ENCODE measurements at regions not wholly inside any gene's neighbourhood (a gene's known extent, or its start where the extent isn't known, plus 50 kb on each side); places are given as distances from the start of the nearest gene placed in this dataset.

DNA sequence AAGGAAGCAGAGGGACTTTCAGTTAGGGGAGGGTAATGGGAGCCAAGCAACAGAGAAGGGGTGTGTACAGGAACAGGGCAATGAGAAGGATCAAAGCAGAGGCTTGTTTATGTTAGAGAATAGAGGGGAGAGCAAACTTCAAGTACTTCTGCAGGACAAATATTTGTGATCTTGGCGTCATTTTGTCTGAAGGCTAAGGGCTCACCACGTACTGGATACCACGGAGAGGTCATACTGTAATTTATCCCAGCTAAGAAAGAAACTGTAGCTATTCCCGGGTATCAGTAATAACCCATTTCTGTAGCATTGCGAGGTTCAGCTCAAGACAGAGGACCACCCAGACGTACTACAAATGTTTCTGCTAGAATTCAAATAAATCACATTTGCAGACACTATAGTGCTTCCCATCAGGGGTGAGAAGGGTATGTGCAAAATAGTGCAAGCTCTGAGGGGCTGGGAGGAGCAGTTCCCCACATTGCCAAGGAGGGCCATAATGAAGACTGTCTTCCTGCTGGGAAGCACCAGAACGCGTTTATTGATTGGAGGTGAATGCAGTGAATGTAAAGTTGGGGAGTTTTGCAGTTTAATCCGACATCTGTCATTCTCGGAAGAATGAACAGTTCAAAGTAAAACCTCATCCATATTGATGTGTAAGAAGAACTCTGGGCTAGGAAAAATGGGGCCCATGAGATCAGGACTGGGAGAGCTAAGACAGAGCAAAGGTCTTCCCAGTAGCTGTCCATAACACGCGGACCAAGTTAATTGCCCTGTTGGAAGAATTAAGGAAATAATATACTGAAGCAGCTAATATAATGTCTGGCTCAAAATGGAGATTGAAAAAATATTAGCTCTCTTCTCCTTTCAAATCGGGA is 136.9 kb downstream of the RWDD3 start:
- no peak for DNase-seq (ENCODE audit: low read depth)

DNA sequence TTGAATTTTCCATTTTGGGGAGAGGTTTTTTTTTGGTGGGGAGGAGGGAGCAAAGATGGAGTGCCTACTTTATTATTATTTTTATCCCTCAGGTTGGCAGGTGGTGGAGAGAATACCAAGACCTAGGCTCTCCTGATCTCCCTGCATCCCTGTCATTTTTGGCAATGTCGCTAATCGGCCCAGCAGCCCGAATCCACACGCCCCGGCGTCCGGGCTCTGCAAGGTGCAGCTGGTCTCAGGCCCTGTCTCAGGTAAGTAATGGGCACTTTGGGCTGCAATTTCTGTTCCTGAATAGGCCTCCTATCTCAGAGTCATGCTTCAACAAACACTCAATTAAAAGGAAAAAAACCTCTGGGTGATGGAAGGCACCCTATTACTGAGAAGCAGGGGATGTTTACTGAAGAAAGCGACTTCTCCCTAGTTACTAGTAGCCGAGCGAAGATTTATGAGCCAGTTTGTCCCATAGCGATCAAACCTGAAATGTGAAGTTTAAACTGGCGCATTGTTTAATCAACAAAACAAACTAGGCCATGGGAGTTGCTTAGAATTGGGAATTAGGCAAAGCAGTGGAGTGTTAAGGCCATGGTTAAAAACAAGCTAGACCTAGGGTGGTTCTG is 137.8 kb downstream of the RWDD3 start:
- DNase-seq (ENCODE audit: low read depth), result no peak

DNA sequence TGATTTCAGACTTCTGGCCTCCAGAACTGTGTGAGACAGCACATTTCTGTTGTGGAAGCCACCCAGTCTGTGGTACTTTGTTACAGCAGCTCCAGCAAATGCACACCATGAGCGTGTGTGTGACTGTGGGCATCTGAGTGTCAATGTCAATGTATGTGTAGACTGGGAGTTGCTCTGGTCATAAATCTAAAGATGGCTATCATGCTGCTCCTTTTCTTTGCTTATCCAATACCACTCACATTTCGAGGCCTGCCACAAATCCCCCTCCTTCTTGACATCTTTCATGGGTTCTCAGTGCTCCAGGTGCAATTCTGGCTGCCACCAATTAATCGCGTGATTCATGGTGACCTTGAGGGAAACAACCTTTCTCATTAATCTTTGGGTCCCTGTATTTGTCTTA is 141.2 kb downstream of the RWDD3 start:
- DNase-seq (ENCODE audit: low read depth), result no peak

DNA sequence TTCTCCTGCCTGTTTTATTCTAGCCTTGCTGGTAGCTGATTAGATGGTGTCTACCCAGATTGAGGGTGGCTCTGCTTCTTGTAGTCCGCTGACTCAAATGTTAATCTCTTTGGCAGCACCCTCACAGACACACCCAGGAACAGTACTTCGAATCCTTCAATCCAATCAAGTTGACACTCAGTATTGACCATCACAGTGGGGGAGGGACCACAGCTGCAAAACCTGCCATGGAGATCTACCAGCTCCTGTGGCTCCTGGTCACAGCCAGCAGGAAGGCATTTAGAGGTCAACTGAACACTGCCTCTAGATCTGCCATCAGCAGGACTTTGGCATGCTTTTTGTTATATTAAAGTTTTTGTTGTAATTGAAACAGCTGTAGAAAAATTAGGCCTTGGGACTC is 146.9 kb downstream of the RWDD3 start:
- no peak for DNase-seq (ENCODE audit: low read depth)

DNA sequence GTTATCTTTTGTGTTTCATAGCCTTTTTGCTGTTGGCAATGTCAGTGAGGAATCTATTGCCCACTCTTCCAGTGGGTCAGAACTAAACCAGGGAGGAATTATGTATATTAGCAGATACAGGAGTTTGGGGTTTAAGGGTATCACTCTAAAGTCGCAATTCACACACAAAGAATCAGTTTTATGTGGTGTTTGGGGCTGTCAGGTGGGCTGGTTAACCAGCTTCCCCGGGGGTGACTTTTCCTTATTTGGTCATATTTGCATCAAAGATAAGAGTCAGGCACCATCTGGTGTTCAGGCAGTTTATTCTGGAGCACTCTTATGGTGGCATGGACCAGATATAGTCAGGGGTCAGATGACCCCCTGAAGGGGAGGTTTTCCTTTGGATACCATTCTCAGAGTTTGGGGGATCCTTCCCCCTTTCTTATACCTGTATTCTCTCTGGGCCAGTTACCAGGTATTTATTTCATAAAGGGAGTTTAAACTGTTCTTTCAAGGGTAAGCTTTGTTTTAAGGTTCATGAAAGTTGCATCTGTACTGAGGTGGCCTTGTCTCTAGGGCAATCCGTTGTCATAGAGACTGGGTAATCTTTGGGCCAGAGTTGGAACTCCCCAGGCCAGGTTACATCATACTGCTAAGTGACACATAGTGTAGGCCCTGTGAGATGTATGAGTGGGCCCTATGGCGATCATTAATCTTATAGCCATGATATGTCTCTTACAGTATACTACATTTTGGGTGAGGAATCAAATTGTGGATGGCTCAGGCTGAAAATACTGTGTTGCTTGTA is 148.2 kb downstream of the RWDD3 start:
- DNase-seq (ENCODE audit: low read depth), result no peak

DNA sequence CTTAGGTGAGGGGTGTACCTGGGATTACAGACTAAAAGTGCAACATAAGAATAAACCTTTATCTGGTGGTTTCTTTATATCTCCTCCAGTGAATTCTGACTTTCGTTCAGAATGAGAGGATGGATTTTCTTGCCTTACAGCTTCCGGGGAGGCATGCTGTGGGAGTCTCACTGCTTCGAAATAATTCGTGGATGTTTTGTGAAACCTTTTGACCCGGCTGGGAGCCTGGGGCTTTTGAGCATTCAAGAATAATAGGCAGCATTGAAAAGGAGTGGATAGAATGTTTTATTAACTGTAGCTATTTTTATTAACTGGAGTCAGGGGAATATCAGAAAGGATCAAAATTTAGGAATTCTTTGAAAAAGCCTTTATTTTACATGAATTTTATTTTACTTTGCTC is 149.1 kb downstream of the RWDD3 start:
- DNase-seq (ENCODE audit: low read depth), result no peak

DNA sequence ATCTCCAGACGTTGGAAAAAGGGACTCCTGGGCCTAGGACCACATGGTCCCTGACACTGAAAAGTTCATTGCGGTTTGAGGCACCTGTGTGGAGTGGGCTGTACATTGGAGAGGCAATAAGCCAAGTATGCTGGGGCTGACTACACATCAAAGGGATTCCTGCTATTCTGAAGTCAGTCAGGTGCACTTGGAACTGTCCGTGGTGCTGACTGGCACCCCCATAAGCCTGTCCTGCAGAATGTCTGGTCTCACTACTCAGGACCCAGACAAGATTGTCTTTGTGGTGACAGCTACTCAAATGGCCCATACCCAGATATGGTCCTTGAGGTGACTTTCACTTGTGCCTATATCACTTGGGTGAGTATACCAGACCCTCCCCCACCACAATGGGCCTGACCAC is 150.6 kb downstream of the RWDD3 start:
- DNase-seq (ENCODE audit: low read depth), result no peak

DNA sequence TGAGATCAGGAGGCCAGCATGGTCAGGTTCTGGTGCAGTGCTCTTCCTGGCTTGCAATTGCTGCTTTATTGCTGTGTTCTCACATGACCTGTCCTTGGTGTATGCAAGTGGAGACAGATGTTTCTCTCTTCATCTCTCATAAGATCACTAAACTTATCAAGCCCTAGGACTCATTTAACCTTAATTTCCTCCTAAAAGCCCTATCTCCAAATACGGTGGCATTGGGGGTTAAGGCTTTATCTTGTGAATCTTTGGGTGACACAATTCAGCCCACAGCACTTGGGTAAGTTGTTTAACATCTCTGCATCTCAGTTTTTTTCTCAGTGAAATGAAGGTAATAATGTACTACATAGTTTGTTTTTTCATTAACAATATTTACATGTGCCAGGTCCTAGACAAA is 152.4 kb downstream of the RWDD3 start:
- DNase-seq (ENCODE audit: low read depth), result no peak

DNA sequence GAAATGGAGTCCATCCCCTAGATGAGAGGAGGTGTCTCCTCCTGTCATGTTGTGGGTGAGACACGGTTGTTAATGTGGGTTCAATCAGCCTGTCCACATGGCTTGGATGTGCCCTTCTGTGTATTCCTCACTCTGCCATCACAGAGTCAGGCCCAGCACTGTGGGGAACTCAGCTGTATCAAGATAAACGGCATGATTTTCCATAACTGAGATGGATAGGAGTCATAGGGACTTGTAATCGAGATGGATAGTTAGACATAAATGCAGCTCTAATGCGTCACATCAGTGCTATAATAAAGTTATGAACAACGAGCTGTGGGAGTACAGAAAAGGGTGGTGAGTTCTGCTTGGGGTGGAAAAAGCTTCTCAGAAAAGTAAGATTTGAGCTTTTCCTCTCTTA is 152.9 kb downstream of the RWDD3 start:
- no peak for DNase-seq (ENCODE audit: low read depth)

DNA sequence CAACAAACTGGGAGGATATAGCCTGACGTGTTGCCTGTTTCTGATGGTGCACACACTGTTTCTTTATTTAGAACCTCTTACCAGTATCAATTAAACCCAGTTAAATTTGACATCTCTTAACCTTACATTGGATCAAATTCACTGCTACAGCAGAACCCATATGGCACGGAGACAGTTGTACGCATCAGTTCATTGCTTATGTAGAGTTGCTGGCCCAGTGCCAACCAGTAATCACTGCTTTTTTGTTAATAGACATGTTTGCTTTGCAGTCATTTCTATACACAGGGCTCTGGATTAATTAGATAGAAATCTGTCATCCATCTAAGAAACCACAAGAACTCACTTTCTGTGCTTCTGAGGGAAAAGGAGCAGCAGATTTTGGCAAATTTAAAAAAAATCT is 154.0 kb downstream of the RWDD3 start:
- DNase-seq (ENCODE audit: low read depth), result no peak

DNA sequence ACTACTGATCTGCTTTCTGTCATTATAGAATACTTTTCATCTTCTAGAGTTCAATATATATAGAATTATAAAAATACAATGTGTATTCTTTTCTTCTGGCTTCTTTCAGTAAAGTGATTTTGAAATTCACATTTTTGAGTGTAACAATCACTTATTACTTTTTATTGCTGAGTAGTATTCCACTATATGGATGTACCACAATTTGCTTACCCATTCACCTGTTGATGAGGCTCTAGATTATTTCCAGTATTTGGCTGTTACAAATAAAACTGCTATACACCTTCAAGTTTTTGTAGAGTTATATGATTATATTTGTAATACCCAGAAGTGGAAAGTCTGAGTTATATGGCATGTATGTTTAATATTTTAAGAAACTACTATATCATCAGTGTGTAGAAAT is 159.4 kb downstream of the RWDD3 start:
- DNase-seq (ENCODE audit: low read depth), result no peak

DNA sequence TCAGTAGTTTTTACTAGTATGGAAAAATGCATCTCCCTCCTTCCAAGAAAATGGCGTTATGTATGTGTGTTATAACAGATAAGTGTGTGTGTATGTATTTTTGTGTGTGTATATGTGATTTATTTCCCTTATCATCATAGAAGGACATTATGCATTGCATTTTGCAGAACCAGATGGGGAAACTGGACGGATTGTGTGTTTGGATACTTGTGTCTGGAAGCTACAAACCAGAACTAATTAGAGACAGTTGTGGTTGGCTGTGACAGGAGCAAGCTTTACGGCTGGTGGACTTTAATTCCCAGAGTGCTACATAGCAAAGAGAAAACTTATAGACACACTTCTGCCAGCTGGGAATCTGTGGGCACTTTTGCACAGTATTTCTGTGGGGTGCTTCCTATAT is 162.5 kb downstream of the RWDD3 start:
- no peak for DNase-seq (ENCODE audit: low read depth)

DNA sequence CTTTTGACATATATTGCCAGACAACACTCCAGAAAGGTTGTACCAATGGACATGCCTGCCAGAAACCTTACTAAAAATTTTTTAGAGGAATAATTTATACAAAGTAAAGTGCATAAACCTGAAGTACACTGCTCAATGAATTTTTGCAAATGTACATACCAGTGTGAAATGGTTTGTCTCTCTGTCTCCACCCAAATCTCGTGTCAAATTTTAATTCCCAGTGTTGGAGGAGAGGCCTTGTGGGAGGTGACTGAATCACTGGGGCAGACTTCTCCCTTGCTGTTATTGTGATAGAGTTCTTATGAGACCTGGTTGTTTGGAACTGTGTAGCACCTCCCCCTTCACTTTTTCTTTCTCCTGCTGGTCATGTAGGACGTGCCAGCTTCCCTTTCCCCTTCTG is 168.8 kb downstream of the RWDD3 start:
- DNase-seq (ENCODE audit: low read depth), result no peak

DNA sequence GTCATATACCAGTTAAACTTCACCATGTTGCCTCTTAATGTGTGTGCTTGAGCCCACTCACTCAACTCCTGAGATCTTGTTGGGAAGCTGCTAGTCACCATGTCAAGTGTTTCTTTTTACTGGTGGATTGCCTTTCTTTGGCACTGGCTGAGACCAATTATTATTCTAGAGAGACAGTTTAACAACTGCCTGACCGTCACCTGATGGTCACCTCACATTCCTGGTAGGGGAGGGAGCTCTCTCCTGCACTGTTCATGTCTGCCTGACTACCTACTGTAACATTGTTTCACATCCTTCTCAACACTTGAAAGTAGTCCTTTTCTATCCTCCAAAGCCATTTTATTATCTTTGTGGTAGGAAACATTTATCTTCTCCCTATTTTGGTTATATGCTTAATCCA is 172.3 kb downstream of the RWDD3 start:
- no peak for DNase-seq (ENCODE audit: low read depth)

DNA sequence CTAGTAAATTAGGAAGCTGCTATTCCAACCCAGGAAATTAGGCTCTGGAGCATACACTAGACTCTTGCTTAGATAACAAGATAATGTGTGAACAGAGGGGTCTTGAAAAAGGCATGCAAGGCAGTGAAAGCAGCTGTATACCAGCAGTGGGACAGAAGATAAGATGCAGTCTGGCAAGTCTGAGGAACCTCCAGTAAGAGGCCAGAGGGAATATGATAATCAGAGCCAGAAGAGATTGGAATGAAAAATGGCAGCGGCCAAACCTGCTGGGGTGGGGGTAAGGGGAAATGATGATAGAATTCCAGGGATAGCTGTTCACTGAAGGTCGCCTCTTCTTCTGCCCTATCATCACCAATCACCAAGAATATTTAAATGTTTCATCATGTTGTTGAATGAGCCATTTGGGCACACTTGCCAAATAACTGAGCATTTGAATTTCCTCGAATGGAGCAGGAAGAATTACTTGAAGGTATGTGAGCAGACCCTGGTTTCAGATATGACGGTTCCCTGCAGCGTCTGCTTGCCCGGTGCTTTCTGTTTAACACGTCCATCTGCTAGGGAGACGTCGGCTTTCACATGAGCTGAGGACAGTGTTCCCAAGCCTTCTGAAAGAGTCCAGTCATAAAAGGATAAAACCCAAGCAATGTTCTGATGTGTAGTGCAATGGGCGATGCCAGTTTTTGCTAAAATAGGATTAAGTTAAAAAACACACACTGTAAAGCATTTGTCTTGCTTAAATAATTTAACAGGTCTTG is 173.3 kb downstream of the RWDD3 start:
- no peak for DNase-seq (ENCODE audit: low read depth)

DNA sequence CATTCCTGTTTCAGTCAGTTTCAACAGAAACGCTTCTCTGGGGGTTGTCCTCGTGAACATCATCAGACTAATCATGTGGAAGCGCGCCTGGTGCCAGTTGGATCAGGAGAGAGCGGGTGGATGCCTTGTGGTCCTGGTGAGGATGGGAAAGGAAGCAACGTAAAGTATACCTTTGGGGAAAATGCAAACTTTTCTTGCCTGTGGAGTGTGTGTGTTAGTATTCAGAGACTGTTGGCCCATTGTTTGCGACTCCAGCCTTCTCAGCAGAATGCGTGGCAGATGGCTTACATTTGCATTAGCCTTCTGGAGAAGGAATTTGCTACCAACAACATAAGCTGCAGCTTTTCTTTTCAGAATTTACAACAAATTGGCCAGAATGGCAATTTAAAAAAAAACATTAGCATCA is 173.9 kb downstream of the RWDD3 start:
- no peak for DNase-seq (ENCODE audit: low read depth)

DNA sequence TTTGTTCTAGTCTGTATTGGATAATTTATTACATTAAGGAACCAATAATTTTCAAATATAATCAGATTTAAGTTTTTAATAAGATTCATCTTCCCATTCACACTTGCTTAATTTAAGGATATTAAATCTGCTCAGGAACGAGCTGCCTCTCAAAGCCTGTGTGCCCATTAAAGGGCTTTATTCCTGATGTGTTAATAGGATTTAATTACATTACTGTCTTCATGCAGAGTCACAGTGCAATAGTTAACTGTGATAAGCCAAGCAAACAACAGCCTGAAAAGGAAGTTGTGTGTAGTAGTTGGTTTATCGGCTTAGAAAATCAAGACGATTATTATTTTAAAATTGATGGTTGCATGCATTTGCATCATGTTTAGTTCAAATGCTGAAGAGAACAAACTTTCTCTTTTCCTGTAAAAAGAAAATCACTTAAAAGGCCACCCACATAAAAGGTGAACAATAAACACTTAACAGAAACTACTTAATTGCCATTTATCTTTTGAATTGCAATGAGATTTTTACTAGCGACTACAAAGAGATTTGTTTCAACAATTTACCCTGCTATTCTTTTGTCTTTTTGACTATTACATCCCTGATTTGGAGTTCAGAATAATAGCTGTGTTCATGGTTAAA is 174.6 kb downstream of the RWDD3 start:
- no peak for DNase-seq (ENCODE audit: low read depth)

DNA sequence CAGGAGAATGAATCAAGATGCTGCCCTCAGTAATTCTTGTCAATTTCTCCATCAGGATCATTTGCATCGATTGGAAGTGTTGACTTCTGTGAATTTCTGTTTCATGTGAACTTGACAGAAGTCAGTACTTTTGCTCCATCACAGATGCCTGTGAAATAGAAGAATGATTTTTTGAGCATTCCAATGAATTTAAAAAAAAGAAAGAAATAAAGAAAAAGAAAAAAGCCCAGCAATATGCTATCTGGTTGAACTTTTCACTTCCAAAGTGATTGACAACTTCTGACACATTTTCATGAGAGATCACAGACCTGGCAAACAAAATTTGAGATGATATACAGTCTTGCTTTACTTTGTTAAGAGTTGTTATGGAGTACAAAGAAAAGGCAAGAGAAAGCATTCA is 175.3 kb downstream of the RWDD3 start:
- no peak for DNase-seq (ENCODE audit: low read depth)

DNA sequence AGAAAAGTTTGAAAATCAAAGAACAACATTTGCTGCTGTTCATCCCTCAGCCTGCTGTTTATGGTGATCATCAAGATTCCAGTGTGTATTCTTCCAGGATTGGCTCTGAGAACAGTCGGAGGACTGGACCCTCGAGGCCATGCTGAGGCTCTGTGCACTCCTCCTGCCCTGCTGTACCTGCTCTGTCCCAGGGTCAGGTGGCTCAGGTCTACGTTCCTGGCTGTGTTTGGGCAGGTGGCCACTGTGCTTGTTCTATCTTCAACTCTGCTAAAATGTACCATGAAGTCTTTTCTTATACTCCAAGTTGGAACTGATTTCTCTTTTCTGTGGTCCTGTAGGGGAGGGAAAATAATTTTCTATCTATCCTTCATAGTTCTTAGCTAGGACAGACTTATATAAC is 175.9 kb downstream of the RWDD3 start:
- no peak for DNase-seq (ENCODE audit: low read depth)

DNA sequence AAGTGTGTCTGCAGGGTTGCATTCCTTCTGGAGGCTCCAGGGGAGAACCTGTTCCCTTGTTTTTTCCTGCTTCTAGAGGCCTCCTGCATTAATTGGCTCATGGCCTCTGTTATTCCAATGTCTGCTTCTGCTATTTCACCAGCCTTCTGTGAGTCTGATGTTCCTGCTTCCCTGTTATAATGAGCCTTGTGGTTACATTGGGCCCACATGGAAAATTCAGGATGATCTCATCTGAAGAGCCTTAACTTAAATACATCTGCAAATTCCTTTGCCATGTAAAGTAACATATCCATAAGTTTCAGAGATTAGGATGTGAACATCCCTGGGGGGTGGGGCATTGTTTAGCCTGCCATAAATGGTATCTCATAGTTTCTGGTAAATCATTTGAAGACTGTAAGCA is 181.1 kb downstream of the RWDD3 start:
- no peak for DNase-seq (ENCODE audit: low read depth)

DNA sequence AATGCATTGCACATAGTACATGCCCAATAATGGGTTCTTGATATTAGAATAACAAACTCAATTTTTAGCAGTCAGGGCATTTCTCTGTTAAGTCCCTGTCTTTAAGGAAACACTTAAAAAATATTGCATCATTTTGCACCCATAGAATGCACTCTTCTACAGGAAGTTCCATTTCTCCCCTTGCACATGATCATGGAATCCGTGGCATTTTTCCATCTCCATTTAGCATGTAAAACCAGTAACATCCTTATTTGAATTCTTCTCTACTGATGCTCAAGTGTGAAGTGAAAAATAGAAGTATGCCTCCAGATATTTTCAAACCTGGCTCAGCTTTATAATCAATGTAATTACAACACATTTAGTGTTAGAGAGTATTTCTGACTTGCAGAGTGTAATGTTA is 192.8 kb downstream of the RWDD3 start:
- no peak for DNase-seq (ENCODE audit: low read depth)

DNA sequence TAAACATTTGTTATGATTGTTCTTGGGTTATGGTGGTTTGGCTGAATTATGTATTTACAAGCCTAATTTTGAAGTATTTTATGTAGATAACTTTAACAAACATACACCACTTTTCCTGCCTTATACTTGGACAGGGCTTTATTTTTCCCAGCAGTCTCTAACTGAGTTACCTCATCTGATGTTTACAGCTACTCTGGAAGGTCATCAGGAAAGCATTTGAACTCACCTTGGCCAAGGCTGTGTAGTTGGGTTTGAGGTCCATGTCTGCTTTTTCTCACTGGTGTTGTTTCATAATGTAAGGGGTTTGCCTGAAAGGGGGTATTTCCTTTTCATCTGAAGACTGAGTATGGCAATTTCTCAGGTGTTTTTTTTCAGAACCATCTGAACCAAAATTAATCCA is 193.5 kb downstream of the RWDD3 start:
- DNase-seq (ENCODE audit: low read depth), result no peak
